Stimulated activated naive CD8-positive, alpha-beta T cell treated with anti-CD3 and anti-CD28 coated beads, Interleukin-15, amount 100 ng/mL, for 72 hours (primary cell): ENCODE measurements at regions not wholly inside any gene's neighbourhood (a gene's known extent, or its start where the extent isn't known, plus 50 kb on each side); places are given as distances from the start of the nearest gene placed in this dataset.
"Not testable (repeated sequence)": the region's sequence is repeated elsewhere in the genome, so short reads cannot be mapped to it uniquely, and the experiment has no call there.

Source experiments
- ATAC-seq: fragments of 150-1000 bp; cut with Tn5 transposase; 2 replicates; pipeline ENCODE4 v1.10.0; 2021; ENCODE audit warnings: mild to moderate bottlenecking, moderate library complexity
- DNase-seq, 2 donors: peaks; one replicate each; pipeline ENCODE4 v3.0.0; 2021 to 2022
- H3K27ac Mint-ChIP-seq, 2 donors: one replicate each; pipeline ENCODE4 v1.8.0; 2022; ENCODE audit warnings: mild to moderate bottlenecking in 2 of 2, mixed read lengths in 2 of 2, moderate library complexity in 2 of 2
- H3K27me3 Mint-ChIP-seq: one replicate; pipeline ENCODE4 v1.8.0; 2022; ENCODE audit warnings: mixed read lengths
- H3K4me1 Mint-ChIP-seq: one replicate; pipeline ENCODE4 v1.8.0; 2022; ENCODE audit warnings: mild to moderate bottlenecking, mixed read lengths
- H3K4me3 Mint-ChIP-seq, 2 donors: one replicate each; pipeline ENCODE4 v1.8.0; 2022; ENCODE audit warnings: mild to moderate bottlenecking in 2 of 2, mixed read lengths in 2 of 2, moderate library complexity in 1 of 2
- H3K9me3 Mint-ChIP-seq, 2 donors: one replicate each; pipeline ENCODE4 v1.8.0; 2022; ENCODE audit warnings: mixed read lengths in 2 of 2

- H3K4me3 Mint-ChIP-seq = no peak overlapping the region
- DNase-seq = no peak
- H3K4me1 Mint-ChIP-seq = peaks cover 18% of the 10 kb centered on the region
- no peaks in the 10 kb centered on the region for H3K27me3 Mint-ChIP-seq
- peaks cover 5 to 16% of the 10 kb centered on the region in 2 donors for H3K9me3 Mint-ChIP-seq
- ATAC-seq = no peak
- peak overlapping the region in 1 of 2 donors; percentile 48 for H3K27ac Mint-ChIP-seq
Measured at GRCh38 chr21:14629461-14629860, 83.3 kb upstream of the SAMSN1 start.

- H3K4me3 Mint-ChIP-seq, ATAC-seq, DNase-seq, H3K27ac Mint-ChIP-seq, H3K27me3 Mint-ChIP-seq: not testable (repeated sequence)
- Mint-ChIP-seq H3K9me3 (peaks cover 35 to 46% of the 10 kb centered on the region in 2 donors), H3K4me1 (peaks cover 18% of the 10 kb centered on the region)
Measured at GRCh38 chr21:14623079-14623478, 77.0 kb upstream of the SAMSN1 start.

GRCh38 chr21:14620152-14620551 lies 74.0 kb upstream of the SAMSN1 start:
- no peaks in the 10 kb centered on the region for H3K27me3 Mint-ChIP-seq
- DNase-seq (no peak), ATAC-seq (peak; percentile 82)
- peaks cover 35 to 38% of the 10 kb centered on the region in 2 donors for H3K9me3 Mint-ChIP-seq
- H3K27ac Mint-ChIP-seq = peak overlapping the region in 1 of 2 donors; percentile 69
- peaks cover 39% of the 10 kb centered on the region for H3K4me1 Mint-ChIP-seq
- H3K4me3 Mint-ChIP-seq = no peak overlapping the region

GRCh38 chr21:14617871-14618270 lies 71.8 kb upstream of the SAMSN1 start:
- DNase-seq = no peak
- Mint-ChIP-seq H3K27ac (no peak overlapping the region), H3K4me1 (peaks cover 39% of the 10 kb centered on the region), H3K27me3 (no peaks in the 10 kb centered on the region), H3K4me3 (no peak overlapping the region), H3K9me3 (peaks cover 21% of the 10 kb centered on the region in 2 donors)
- no peak for ATAC-seq

- Mint-ChIP-seq H3K27ac (peak overlapping the region in 1 of 2 donors; percentile 59), H3K4me3 (no peak overlapping the region), H3K27me3 (no peaks in the 10 kb centered on the region), H3K4me1 (peaks cover 39% of the 10 kb centered on the region), H3K9me3 (peaks cover 13 to 14% of the 10 kb centered on the region in 2 donors)
- DNase-seq (no peak), ATAC-seq (no peak)
Measured at GRCh38 chr21:14617040-14617393, 70.9 kb upstream of the SAMSN1 start.

- peak overlapping the region; percentile 59 to 66 for H3K27ac Mint-ChIP-seq
- DNase-seq (no peak), ATAC-seq (peak; percentile 69)
- peaks cover 13% of the 10 kb centered on the region in 2 donors for H3K9me3 Mint-ChIP-seq
- H3K27me3 Mint-ChIP-seq = no peaks in the 10 kb centered on the region
- peaks cover 43% of the 10 kb centered on the region for H3K4me1 Mint-ChIP-seq
- H3K4me3 Mint-ChIP-seq = peak overlapping the region; percentile 5 to 33
Measured at GRCh38 chr21:14616380-14617039, 70.4 kb upstream of the SAMSN1 start.

GRCh38 chr21:14615359-14615974 lies 69.4 kb upstream of the SAMSN1 start:
- Mint-ChIP-seq H3K4me3 (peak overlapping the region in 1 of 2 donors; percentile 29), H3K4me1 (peaks cover 48% of the 10 kb centered on the region), H3K9me3 (peaks cover 13 to 18% of the 10 kb centered on the region in 2 donors), H3K27ac (no peak overlapping the region), H3K27me3 (no peaks in the 10 kb centered on the region)
- ATAC-seq (no peak), DNase-seq (no peak)

GRCh38 chr21:14614287-14614686 lies 68.2 kb upstream of the SAMSN1 start:
- DNase-seq (no peak), ATAC-seq (no peak)
- no peak overlapping the region for H3K4me3 Mint-ChIP-seq
- H3K9me3 Mint-ChIP-seq = peaks cover under 1 to 10% of the 10 kb centered on the region in 2 donors
- H3K27me3 Mint-ChIP-seq = no peaks in the 10 kb centered on the region
- H3K27ac Mint-ChIP-seq = no peak overlapping the region
- peaks cover 45% of the 10 kb centered on the region for H3K4me1 Mint-ChIP-seq

GRCh38 chr21:14613486-14614224 lies 67.5 kb upstream of the SAMSN1 start:
- no peak for DNase-seq
- Mint-ChIP-seq H3K27ac (no peak overlapping the region), H3K27me3 (no peaks in the 10 kb centered on the region), H3K9me3 (peaks cover 0 to 10% of the 10 kb centered on the region in 2 donors), H3K4me1 (peaks cover 47% of the 10 kb centered on the region), H3K4me3 (no peak overlapping the region)
- no peak for ATAC-seq

GRCh38 chr21:14610119-14610518 lies 64.0 kb upstream of the SAMSN1 start:
- DNase-seq, H3K27ac Mint-ChIP-seq, ATAC-seq, H3K4me3 Mint-ChIP-seq, H3K27me3 Mint-ChIP-seq: not testable (repeated sequence)
- Mint-ChIP-seq H3K9me3 (peaks cover 0 to 10% of the 10 kb centered on the region in 2 donors), H3K4me1 (peaks cover 20% of the 10 kb centered on the region)

- ATAC-seq (no peak), DNase-seq (no peak)
- H3K4me1 Mint-ChIP-seq = peaks cover 20% of the 10 kb centered on the region
- no peak overlapping the region for H3K27ac Mint-ChIP-seq
- H3K9me3 Mint-ChIP-seq = peaks cover 0 to 10% of the 10 kb centered on the region in 2 donors
- no peak overlapping the region for H3K4me3 Mint-ChIP-seq
- H3K27me3 Mint-ChIP-seq = no peaks in the 10 kb centered on the region
Measured at GRCh38 chr21:14609274-14609673, 63.2 kb upstream of the SAMSN1 start.

GRCh38 chr21:14607262-14607661 lies 61.1 kb upstream of the SAMSN1 start:
- Mint-ChIP-seq H3K27ac (no peak overlapping the region), H3K4me1 (peaks cover 33% of the 10 kb centered on the region), H3K4me3 (no peak overlapping the region), H3K27me3 (no peaks in the 10 kb centered on the region), H3K9me3 (peaks cover 0 to 10% of the 10 kb centered on the region in 2 donors)
- no peak for DNase-seq
- ATAC-seq = no peak

GRCh38 chr21:14603202-14603601 lies 57.1 kb upstream of the SAMSN1 start:
- peak overlapping the region; percentile 50 to 65 for H3K4me3 Mint-ChIP-seq
- no peaks in the 10 kb centered on the region for H3K27me3 Mint-ChIP-seq
- H3K27ac Mint-ChIP-seq = peak overlapping the region in 1 of 2 donors; percentile 83
- DNase-seq = no peak
- ATAC-seq = no peak
- H3K9me3 Mint-ChIP-seq = no peaks in the 10 kb centered on the region
- H3K4me1 Mint-ChIP-seq = peaks cover 26% of the 10 kb centered on the region

- peaks cover 26% of the 10 kb centered on the region for H3K4me1 Mint-ChIP-seq
- H3K27me3 Mint-ChIP-seq = no peaks in the 10 kb centered on the region
- DNase-seq = no peak
- no peak for ATAC-seq
- H3K27ac Mint-ChIP-seq = peak overlapping the region in 1 of 2 donors; percentile 61
- H3K9me3 Mint-ChIP-seq = no peaks in the 10 kb centered on the region
- peak overlapping the region; percentile 60 to 61 for H3K4me3 Mint-ChIP-seq
Measured at GRCh38 chr21:14602382-14602958, 56.4 kb upstream of the SAMSN1 start.

- H3K9me3 Mint-ChIP-seq = peaks cover 8 to 9% of the 10 kb centered on the region in 2 donors
- peaks cover 26% of the 10 kb centered on the region for H3K4me1 Mint-ChIP-seq
- no peaks in the 10 kb centered on the region for H3K27me3 Mint-ChIP-seq
- ATAC-seq (no peak), DNase-seq (no peak)
- peak overlapping the region in 1 of 2 donors; percentile 48 for H3K27ac Mint-ChIP-seq
- H3K4me3 Mint-ChIP-seq = peak overlapping the region in 1 of 2 donors; percentile 36
Measured at GRCh38 chr21:14600569-14601297, 54.6 kb upstream of the SAMSN1 start.
